Thoracic aorta (tissue), 2 donors: ENCODE measurements at regions not wholly inside any gene's neighbourhood (a gene's known extent, or its start where the extent isn't known, plus 50 kb on each side); places are given as distances from the start of the nearest gene placed in this dataset.

Experiments
- ATAC-seq: fragments of 150-250 bp; one replicate; pipeline ENCODE4 v1.8.0; 2017; ENCODE audit warnings: low read depth; ENCODE audit not compliant: insufficient number of reproducible peaks, low FRiP score
- DNase-seq: peaks from one replicate; pipeline ENCODE4 v3.0.0-alpha.2; 2020; ENCODE audit warnings: low spot score
- H3K27ac ChIP-seq, 2 donors: fragments of 200-600 bp; sonication (generic); 1 replicate in 1 of 2; 2 replicates in 1 of 2; pipeline ENCODE4 v1.5.1; 2016; ENCODE audit warnings: mild to moderate bottlenecking in 2 of 2, moderate library complexity in 2 of 2
- H3K27me3 ChIP-seq: fragments of 200-600 bp; sonication (generic); replicated peaks from 2 replicates; pipeline ENCODE4 v1.6.0; 2016; ENCODE audit warnings: mild to moderate bottlenecking; ENCODE audit not compliant: insufficient read depth
- H3K36me3 ChIP-seq: fragments of 200-600 bp; sonication (generic); one replicate; pipeline ENCODE4 v1.5.1; 2016
- H3K4me1 ChIP-seq, 2 donors: fragments of 200-600 bp; sonication (generic); 1 replicate in 1 of 2; 2 replicates in 1 of 2; pipeline versions ENCODE4 v1.5.1 to v1.6.0; 2016; ENCODE audit warnings: low read depth in 2 of 2, mild to moderate bottlenecking in 1 of 2; ENCODE audit not compliant: control insufficient read depth in 1 of 2
- H3K4me3 ChIP-seq: fragments of 200-600 bp; sonication (generic); 2 replicates; pipeline ENCODE4 v1.5.1; 2016; ENCODE audit warnings: mild to moderate bottlenecking
- H3K9me3 ChIP-seq: fragments of 200-600 bp; sonication (generic); 2 replicates; pipeline ENCODE4 v1.5.1; 2016
- TF ChIP-seq, protein P1 (sequence below): fragments of 200-600 bp; sonication (generic); IDR thresholded peaks from one replicate; pipeline ENCODE4 v1.5.1; 2019; ENCODE audit warnings: antibody characterized with exemption

DNA sequence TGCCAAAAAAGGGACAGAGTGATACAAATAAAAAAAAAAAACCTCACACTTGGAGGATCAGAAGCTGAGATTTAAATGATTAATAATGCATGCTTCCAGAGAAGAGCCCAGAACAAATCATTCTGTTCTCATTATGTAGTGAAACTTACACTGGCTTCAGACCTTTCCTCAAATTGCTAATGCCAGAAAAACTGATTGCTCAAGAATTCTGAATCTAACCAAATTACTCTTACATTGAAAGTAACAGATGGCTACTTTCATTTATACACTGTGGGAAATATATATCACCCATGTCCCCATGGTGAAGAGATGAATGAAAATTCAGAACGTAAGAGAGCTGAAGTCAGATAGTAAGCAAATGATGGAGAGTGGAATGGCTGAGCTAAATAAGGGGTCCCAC is 85.9 kb upstream of the NSMCE3 start:
- DNase-seq (no peak), ATAC-seq (no peak)
- H3K4me3 ChIP-seq = no peak overlapping the region
- TF ChIP-seq, protein P1, sequence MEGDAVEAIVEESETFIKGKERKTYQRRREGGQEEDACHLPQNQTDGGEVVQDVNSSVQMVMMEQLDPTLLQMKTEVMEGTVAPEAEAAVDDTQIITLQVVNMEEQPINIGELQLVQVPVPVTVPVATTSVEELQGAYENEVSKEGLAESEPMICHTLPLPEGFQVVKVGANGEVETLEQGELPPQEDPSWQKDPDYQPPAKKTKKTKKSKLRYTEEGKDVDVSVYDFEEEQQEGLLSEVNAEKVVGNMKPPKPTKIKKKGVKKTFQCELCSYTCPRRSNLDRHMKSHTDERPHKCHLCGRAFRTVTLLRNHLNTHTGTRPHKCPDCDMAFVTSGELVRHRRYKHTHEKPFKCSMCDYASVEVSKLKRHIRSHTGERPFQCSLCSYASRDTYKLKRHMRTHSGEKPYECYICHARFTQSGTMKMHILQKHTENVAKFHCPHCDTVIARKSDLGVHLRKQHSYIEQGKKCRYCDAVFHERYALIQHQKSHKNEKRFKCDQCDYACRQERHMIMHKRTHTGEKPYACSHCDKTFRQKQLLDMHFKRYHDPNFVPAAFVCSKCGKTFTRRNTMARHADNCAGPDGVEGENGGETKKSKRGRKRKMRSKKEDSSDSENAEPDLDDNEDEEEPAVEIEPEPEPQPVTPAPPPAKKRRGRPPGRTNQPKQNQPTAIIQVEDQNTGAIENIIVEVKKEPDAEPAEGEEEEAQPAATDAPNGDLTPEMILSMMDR = no peak
- no peak overlapping the region for H3K27ac ChIP-seq
- H3K9me3 ChIP-seq = no peaks in the 10 kb centered on the region
- no peaks in the 10 kb centered on the region for H3K27me3 ChIP-seq
- no peaks in the 10 kb centered on the region for H3K36me3 ChIP-seq
- no peaks in the 10 kb centered on the region for H3K4me1 ChIP-seq

DNA sequence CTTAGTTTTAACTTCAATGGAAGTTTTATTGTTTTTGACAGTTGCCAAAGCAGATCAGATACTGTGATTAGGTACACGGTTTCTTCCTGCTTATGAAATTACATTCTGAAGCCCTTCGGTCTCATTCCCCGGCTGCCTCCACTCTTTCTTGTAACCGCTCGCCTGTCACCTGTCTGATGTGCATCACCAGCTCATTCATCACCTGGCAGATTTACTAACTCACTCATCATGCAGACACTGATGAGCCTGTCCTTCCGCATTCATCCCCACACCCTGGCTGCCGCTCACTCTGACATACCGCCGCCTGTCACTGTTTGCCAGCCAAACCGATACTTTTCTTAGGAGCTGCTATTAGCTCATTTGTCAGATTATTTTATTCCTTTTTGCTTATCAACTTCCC is 82.8 kb upstream of the NSMCE3 start:
- DNase-seq (no peak), ATAC-seq (no peak)
- H3K27me3 ChIP-seq = no peaks in the 10 kb centered on the region
- no peaks in the 10 kb centered on the region for H3K36me3 ChIP-seq
- H3K9me3 ChIP-seq = no peaks in the 10 kb centered on the region
- no peak overlapping the region for H3K27ac ChIP-seq
- H3K4me3 ChIP-seq = no peak overlapping the region
- H3K4me1 ChIP-seq = no peaks in the 10 kb centered on the region
- TF ChIP-seq, protein P1 = no peak

DNA sequence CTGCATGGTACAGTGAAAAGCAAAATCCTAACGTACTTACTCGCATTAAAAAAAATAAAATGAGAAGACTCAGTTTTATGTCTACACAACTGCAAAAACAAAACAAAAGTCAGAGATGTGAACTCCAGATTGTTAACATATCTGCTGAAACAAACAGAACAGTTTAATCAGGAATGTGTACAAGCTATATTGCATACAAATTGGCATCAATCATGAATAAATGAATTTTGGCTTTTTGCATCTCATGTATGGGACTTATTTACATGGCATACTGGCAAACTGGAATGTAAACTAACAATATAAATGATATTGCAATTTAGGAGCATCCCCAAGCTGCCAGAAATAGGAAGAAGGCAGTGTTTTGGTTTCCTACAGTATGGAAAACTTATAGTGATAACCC is 79.6 kb upstream of the NSMCE3 start:
- Histone ChIP-seq H3K9me3 (no peaks in the 10 kb centered on the region), H3K36me3 (no peaks in the 10 kb centered on the region), H3K4me1 (no peaks in the 10 kb centered on the region), H3K4me3 (no peak overlapping the region), H3K27me3 (no peaks in the 10 kb centered on the region), H3K27ac (no peak overlapping the region)
- no peak for DNase-seq
- ATAC-seq = no peak
- TF ChIP-seq, protein P1 = no peak

DNA sequence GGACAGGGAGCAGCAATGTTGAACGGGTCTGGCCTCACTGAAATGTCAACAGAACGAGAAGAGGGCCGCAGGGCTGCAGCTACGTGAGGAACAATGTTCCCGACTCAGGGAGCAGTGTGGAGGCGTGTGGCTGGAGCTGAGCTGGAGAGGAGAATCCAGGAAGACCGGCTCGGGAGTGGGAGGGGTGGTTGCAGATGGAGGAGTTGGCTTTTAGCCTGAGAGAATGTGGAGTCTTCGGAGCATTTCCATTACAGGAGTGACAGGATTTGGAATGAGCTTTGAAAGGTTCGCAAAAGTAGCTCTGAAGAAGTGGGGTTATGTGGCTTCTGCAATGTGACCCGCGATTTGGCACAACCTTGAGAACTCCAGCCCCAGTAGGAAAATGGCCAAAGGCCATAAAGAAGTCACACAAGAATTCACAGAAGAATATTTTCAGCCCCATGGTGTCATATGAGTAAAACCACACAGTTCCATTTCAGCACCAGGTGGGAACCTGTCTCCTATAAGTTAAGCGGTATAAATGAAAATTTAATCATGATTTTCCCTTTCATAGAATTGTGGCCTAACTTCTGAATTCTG is 78.8 kb upstream of the NSMCE3 start:
- no peak overlapping the region for H3K27ac ChIP-seq
- H3K36me3 ChIP-seq = no peaks in the 10 kb centered on the region
- ATAC-seq = no peak
- H3K9me3 ChIP-seq = no peaks in the 10 kb centered on the region
- no peak for DNase-seq
- H3K4me1 ChIP-seq = no peaks in the 10 kb centered on the region
- H3K4me3 ChIP-seq = no peak overlapping the region
- TF ChIP-seq, protein P1 = no peak
- H3K27me3 ChIP-seq = no peaks in the 10 kb centered on the region

DNA sequence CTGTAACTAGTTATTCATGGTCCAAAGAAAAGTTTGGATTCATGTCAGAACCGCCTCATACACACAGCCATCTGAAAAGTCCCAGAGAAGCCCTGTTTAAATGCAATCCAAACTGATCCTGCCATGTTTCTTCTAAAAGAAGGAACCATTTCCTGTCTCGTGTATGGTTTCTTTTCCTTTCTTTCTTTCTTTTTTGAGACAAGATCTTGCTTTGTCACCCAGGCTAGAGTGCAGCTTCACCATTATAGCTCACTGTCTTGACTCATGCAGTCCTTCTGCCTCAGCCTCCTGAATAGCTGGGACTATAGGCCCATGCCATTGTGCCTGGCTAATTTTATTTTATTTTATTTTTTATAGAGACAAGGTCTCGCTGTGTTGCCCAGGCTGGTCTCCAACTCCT is 77.4 kb upstream of the NSMCE3 start:
- Histone ChIP-seq H3K27me3 (no peaks in the 10 kb centered on the region), H3K4me3 (no peak overlapping the region), H3K36me3 (no peaks in the 10 kb centered on the region), H3K4me1 (no peaks in the 10 kb centered on the region), H3K9me3 (no peaks in the 10 kb centered on the region), H3K27ac (no peak overlapping the region)
- DNase-seq (no peak), ATAC-seq (no peak)
- TF ChIP-seq, protein P1 = no peak
